ENCODE measurements at regions not wholly inside any gene's neighbourhood (a gene's known extent, or its start where the extent isn't known, plus 50 kb on each side); places are given as distances from the start of the nearest gene placed in this dataset.

DNA sequence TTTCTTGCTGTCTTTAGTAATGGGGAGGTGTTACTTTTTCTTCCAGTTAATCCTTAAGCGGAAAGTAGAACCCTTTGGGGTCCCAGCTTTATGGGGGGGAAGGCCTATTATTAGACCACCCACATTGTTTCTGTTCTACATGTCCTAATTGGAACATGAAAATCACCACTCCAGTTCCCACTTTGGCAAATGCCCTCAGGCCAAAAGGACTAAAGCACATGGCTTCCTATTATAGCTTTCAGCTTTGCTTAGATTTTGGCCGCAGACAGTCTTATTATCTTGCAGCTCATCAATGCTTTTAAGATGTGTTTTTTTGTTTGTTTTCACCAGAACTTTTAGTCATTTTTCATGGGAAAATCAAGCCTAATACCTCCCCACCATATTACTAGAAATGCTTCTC lies 296.8 kb upstream of the ANKH start:
- TF ChIP-seq POLR2A (IDR thresholded peaks at IDR 0.05): no peak
- TF ChIP-seq, protein P1, sequence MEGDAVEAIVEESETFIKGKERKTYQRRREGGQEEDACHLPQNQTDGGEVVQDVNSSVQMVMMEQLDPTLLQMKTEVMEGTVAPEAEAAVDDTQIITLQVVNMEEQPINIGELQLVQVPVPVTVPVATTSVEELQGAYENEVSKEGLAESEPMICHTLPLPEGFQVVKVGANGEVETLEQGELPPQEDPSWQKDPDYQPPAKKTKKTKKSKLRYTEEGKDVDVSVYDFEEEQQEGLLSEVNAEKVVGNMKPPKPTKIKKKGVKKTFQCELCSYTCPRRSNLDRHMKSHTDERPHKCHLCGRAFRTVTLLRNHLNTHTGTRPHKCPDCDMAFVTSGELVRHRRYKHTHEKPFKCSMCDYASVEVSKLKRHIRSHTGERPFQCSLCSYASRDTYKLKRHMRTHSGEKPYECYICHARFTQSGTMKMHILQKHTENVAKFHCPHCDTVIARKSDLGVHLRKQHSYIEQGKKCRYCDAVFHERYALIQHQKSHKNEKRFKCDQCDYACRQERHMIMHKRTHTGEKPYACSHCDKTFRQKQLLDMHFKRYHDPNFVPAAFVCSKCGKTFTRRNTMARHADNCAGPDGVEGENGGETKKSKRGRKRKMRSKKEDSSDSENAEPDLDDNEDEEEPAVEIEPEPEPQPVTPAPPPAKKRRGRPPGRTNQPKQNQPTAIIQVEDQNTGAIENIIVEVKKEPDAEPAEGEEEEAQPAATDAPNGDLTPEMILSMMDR (IDR thresholded peaks at IDR 0.05): no peak
- no peak for TF ChIP-seq POLR2AphosphoS5 (IDR thresholded peaks at IDR 0.05; ENCODE audit: insufficient read depth in 1 of 2, low read depth in 1 of 2)

All from vagina (tissue), 2 donors.